SK-N-SH (cell line): ENCODE measurements at regions not wholly inside any gene's neighbourhood (a gene's known extent, or its start where the extent isn't known, plus 50 kb on each side); places are given as distances from the start of the nearest gene placed in this dataset.

Experiments used
- EP300 ChIP-seq, 2 experiments: IDR thresholded peaks; 2 replicates each; pipeline versions ENCODE4 v1.4.0 to v1.6.1; 2012; ENCODE audit warnings: borderline replicate concordance in 1 of 2, low read depth in 1 of 2, low read length in 1 of 2
- FOXM1 ChIP-seq: IDR thresholded peaks from 2 replicates; pipeline ENCODE4 v1.4.0; 2012; ENCODE audit warnings: low read depth, mild to moderate bottlenecking
- RAD21 ChIP-seq: IDR thresholded peaks from 2 replicates; pipeline ENCODE4 v1.6.1; 2012; ENCODE audit warnings: mild to moderate bottlenecking, low read length
- TEAD4 ChIP-seq: IDR thresholded peaks from 2 replicates; pipeline ENCODE4 v1.4.0; 2012; ENCODE audit warnings: mild to moderate bottlenecking, borderline replicate concordance; ENCODE audit not compliant: insufficient read depth
- TF ChIP-seq, protein P1 (sequence below): fragments of 200-600 bp; sonication (generic); IDR thresholded peaks from 2 replicates; pipeline ENCODE4 v1.6.1; 2017; ENCODE audit warnings: antibody characterized with exemption, mild to moderate bottlenecking, moderate library complexity
- TF ChIP-seq, protein P2 (sequence below): IDR thresholded peaks from 2 replicates; pipeline ENCODE4 v1.6.1; 2012; ENCODE audit warnings: mild to moderate bottlenecking, low read depth, low read length, moderate library complexity
- TF ChIP-seq, protein P3 (sequence below): IDR thresholded peaks from 2 replicates; pipeline ENCODE4 v1.4.0; 2012; ENCODE audit warnings: low read depth, borderline replicate concordance

DNA sequence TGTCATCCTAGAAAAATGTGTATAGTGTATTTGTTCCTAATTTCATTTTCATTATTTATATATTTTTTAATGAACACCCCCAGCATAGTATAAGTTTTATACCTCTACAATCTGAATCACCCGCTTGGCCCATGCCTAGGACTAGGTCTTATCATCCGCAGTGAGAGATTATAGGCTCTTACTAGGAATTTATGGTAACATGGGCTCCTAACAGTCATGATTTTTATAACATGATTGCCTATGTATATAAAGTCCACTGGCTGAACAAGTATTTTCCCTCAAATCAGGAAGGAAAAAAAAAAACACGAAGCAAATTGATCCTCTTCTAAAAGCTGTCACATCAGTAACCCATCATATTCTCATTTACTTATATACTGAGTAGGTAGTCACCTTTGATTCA is 666.1 kb upstream of the NRXN1 start:
- TF ChIP-seq FOXM1 (no peak), TEAD4 (no peak), RAD21 (no peak), EP300 (IDR thresholded peaks at IDR 0.05; ENCODE audit: borderline replicate concordance in 1 of 2, low read depth in 1 of 2, low read length in 1 of 2) (no peak)
- TF ChIP-seq, protein P1, sequence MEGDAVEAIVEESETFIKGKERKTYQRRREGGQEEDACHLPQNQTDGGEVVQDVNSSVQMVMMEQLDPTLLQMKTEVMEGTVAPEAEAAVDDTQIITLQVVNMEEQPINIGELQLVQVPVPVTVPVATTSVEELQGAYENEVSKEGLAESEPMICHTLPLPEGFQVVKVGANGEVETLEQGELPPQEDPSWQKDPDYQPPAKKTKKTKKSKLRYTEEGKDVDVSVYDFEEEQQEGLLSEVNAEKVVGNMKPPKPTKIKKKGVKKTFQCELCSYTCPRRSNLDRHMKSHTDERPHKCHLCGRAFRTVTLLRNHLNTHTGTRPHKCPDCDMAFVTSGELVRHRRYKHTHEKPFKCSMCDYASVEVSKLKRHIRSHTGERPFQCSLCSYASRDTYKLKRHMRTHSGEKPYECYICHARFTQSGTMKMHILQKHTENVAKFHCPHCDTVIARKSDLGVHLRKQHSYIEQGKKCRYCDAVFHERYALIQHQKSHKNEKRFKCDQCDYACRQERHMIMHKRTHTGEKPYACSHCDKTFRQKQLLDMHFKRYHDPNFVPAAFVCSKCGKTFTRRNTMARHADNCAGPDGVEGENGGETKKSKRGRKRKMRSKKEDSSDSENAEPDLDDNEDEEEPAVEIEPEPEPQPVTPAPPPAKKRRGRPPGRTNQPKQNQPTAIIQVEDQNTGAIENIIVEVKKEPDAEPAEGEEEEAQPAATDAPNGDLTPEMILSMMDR: no peak
- TF ChIP-seq, protein P2, sequence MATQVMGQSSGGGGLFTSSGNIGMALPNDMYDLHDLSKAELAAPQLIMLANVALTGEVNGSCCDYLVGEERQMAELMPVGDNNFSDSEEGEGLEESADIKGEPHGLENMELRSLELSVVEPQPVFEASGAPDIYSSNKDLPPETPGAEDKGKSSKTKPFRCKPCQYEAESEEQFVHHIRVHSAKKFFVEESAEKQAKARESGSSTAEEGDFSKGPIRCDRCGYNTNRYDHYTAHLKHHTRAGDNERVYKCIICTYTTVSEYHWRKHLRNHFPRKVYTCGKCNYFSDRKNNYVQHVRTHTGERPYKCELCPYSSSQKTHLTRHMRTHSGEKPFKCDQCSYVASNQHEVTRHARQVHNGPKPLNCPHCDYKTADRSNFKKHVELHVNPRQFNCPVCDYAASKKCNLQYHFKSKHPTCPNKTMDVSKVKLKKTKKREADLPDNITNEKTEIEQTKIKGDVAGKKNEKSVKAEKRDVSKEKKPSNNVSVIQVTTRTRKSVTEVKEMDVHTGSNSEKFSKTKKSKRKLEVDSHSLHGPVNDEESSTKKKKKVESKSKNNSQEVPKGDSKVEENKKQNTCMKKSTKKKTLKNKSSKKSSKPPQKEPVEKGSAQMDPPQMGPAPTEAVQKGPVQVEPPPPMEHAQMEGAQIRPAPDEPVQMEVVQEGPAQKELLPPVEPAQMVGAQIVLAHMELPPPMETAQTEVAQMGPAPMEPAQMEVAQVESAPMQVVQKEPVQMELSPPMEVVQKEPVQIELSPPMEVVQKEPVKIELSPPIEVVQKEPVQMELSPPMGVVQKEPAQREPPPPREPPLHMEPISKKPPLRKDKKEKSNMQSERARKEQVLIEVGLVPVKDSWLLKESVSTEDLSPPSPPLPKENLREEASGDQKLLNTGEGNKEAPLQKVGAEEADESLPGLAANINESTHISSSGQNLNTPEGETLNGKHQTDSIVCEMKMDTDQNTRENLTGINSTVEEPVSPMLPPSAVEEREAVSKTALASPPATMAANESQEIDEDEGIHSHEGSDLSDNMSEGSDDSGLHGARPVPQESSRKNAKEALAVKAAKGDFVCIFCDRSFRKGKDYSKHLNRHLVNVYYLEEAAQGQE: no peak
- TF ChIP-seq, protein P3, sequence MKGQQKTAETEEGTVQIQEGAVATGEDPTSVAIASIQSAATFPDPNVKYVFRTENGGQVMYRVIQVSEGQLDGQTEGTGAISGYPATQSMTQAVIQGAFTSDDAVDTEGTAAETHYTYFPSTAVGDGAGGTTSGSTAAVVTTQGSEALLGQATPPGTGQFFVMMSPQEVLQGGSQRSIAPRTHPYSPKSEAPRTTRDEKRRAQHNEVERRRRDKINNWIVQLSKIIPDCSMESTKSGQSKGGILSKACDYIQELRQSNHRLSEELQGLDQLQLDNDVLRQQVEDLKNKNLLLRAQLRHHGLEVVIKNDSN: no peak
